NCI-H1417 (cell line): ENCODE measurements at regions not wholly inside any gene's neighbourhood (a gene's known extent, or its start where the extent isn't known, plus 50 kb on each side); places are given as distances from the start of the nearest gene placed in this dataset.
"Not testable (repeated sequence)": the region's sequence is repeated elsewhere in the genome, so short reads cannot be mapped to it uniquely, and the experiment has no call there.

Experiments used
- DNase-seq, 3 experiments: peaks; one replicate each; lab custom pipeline; 2025; lab: John Stamatoyannopoulos, UW

DNA sequence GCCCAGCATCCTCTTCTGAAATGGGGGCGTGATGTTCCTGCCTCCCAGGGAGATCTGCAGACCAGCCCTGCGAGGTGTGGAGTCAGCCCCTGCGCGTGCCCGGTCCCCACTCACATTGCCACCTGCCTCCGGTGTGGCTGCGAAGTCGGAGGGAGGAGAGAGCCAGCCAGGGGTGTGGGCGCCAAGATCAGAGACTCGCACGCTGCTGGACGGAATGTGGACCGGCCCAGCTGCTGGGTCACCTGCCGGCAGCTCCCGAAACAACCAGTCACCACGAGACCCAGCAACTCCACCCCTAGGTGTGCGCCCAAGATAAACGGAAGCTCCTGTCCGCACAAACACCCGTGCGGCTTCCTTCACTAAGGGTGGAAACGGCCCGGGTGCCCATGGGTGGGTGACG is 51.1 kb upstream of the EGFL7 start:
- no peak for DNase-seq

DNA sequence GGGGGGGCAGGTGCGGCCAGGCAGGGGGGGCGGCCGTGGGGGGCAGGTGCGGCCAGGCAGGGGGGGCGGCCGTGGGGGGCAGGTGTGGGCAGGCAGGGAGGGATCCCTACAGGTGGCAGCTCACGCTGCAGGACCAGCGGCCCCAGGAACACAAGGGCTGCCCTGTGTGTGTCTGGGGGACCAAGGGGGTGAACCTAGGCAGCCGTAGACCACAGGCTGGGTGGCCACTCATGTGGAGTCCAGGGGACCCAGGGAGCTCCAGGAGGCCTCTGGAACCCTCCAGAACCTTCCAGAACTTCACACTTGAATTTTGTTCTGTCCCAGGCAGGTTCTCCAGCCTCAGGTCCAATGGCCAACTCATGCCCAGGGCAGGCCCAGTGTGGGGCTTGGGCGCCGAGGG is 51.6 kb upstream of the EGFL7 start:
- DNase-seq, result no peak

DNA sequence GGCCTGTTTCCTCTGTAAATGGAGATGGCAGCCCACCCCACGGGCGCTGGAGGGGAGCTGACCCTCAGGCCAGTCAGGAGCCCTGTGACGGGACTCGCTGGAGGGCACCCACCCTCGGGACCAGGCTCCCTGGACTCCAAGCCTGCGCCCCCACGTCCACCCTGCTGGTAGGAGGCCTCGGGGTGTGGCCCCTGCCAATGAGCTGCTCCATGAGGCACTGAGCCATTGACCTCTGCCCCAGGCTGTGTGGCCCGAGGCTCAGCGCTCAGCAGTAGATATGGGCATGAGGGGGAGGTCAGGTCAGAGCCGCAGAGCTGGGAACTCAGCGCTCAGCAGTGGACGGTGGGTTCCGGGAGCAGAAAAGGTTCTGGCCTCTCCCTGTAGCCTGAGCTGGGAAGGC is 52.3 kb upstream of the EGFL7 start:
- no peak for DNase-seq

DNA sequence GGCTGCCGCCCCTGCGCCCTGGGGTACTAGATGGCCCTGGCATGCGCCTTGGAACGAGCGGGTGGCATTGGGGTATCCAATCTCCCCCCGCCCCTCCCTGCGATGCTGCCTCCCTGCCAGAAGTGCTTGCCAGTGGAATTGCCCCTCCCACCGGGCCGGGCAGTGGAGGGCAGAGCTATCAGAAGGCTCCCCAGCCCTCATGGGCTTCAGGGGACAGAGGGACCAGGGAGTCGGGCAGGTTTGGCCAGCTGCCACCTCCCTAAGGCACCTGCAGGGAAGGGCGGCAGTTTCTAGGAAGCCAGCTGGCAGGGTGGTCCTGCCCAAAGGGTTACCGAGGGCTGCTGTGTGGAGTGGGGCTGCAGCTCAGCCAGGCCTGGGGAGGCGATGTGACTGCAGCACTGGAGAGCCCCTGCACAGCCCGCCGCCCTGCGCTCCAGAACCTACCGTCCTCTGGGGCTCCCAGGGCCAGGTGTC is 52.8 kb upstream of the EGFL7 start:
- DNase-seq, result peak in 2 of 3 experiments; percentile 36 to 61

DNA sequence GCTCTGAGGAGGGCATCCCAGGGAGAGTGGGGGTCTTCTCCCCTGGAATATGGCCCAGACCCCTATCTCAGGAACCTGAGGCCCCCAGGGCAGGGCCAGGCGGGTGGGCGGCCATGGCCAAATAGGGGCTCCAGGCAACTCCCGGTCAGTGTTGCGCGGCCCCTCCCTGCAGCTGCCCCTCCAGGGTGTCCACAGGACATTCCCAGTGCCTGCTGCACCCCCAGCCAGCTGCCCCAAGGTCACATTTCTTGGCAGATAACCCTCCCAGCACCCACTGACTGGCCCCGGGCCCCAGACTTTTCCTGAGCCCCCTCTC is 53.6 kb upstream of the EGFL7 start:
- no peak for DNase-seq

DNA sequence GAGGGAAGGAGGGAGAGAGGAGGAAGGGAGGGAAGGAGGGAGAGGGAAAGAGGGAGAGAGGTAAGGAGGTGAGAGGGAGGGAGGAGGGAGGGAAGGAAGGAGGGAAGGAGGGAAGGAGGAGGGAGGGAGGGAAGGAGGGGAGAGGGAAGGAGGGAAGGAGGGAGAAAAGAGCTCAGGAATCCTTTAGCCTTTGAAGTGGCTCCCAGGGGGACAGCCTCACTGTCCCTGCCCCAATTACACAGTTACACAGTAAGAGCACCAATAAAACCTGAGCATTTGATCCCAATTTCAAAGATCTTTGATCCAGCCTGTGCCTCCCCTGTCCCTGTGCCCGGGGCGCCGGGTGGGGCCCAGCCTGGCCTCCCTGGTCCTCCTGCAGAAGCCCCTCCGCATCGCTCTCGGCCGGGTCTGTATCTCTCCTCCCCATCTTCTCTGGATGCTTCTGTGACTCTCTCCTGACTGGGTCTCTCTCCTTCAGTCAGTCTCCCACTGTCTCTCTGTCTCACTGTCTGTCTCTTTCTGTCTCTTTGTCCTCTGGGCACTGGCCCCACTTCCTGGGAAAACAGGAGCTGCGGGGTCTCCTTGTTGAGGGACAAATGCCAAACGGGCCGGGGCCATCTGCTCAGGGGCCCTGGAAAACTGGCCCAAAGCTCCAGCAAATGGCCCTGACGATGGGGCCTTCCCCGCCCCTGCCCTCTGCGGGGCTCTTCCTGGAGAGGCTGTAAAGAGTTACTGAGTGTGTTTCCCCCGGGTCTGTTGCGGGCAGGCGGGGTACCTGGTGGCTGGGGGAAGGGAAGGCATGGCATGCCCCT is 54.2 kb upstream of the EGFL7 start:
- no peak for DNase-seq

DNA sequence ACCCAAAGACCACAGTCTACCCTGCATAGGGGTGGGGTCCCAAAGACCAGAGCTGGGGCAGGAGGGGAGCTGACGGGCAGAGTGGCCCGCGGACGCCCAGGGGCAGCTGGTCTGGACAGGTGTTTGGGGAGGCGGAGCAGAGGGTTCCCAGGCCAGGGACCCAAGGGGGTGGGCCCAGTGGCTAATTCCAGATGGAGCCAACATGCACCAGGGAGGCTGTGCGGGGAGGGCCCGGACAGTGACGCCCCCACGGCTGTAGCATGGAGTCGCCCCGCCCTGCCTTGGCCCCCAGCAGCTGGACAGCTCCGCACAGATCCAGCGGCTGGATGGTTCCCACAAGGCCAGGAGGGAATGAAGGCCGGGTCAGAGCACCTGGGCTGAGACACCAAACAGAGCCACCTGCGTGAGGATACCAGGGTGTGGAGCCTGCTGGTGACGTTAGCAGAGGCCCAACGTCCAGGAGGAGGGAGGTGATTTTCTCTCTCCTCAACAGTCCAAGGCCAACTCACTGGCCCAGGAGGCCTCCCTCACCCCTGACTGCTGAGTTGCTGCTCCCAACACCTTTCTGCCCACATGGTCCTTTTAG is 55.3 kb upstream of the EGFL7 start:
- DNase-seq, result no peak

DNA sequence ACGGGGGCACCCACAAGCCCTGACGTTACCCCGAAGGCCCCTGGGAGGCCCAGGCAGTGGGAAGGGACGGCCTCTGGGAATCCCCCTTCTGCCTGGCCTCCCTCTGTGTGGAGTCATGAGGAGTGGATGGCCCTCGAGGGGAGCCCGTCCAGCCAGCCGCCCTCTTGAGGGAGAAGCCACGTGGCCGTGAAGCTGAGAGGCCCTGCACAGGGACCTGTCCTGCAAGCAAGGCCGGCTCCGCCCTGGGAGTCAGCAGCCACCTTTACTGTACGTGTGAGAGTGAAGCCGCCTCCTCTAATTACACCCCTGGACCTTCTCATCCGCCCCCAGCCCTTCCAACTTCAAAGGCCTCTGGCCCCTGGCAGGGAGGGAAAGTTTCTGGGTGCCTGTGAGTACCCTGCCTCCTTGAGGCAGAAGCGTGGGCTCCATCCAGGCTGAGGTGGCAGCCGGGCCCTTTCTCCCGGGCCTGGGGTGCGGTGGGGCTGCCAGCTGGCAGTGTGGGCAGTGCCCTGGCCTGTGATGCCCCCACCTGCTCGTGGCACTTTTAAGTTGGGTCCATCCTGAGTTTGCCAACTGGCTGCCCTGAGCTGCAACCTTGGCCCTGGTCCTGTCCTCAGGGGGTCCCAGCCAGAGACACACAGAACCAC is 55.9 kb upstream of the EGFL7 start:
- no peak for DNase-seq

DNA sequence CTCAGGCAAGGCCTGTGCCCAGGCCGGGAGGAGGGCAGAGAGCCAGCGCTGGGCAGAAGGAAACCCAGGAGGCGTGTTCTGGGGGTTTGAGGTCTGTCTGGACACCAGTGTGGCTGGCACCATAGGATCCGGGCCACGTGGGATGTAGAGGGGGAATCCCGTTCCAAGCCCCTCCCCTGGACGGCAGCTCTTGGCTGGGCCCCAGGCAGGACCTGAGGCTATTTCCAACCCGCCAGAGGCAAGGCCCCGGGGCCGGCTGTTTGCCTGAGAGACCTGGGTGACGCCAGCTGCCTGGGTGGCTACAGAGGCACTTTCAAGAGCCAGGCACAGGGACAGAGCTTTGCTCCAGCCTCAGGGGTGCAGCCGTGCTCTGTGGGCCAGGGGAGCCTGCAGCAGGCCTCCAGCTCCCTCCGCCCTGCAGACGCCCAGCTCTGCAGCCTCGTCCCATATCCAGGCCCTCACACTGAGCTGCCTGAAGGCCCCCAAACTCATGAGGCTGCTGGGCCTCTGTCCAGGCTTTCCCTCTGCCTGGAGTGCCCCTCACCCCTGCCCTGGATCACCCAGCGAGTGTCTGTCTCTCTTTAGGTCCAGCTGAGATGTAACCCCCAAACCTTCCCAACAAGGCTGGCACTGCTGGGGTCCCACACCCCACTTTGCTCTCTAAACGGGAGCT is 56.6 kb upstream of the EGFL7 start:
- DNase-seq, result no peak

DNA sequence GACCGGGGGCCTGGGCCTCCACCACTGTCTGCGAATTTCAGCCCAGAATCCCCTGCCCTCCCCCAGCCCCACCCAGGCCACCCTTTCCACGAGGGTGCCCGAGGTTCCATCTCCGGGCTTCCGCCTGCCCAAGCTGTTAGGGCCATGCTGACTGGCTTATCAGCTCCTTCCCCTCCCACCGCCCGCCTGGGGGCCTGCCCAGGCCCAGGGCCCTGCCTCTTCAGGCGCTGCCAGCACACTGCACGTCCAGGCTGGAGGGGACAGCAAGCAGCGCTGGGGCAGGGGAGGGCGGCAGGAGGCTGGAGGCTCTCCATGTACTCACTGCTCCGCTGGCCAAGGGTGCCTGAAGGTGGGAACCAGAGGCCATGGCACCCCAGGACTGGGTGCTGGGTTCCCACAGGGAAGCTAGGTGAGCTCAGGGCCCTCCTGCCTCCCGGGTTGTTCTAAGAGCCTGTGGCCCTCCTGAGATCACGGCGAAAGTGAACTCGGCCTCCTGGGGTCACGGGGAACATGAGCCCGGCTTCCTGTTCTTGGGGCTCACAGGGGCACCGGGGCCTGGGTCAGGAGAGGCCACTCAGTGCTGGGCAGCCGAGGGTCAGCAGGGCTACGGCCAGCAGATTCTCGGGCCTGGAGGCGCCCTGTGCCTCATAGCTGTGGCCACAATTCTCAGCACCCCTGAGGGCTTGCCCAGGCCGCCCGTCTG is 57.7 kb upstream of the EGFL7 start:
- no peak for DNase-seq

DNA sequence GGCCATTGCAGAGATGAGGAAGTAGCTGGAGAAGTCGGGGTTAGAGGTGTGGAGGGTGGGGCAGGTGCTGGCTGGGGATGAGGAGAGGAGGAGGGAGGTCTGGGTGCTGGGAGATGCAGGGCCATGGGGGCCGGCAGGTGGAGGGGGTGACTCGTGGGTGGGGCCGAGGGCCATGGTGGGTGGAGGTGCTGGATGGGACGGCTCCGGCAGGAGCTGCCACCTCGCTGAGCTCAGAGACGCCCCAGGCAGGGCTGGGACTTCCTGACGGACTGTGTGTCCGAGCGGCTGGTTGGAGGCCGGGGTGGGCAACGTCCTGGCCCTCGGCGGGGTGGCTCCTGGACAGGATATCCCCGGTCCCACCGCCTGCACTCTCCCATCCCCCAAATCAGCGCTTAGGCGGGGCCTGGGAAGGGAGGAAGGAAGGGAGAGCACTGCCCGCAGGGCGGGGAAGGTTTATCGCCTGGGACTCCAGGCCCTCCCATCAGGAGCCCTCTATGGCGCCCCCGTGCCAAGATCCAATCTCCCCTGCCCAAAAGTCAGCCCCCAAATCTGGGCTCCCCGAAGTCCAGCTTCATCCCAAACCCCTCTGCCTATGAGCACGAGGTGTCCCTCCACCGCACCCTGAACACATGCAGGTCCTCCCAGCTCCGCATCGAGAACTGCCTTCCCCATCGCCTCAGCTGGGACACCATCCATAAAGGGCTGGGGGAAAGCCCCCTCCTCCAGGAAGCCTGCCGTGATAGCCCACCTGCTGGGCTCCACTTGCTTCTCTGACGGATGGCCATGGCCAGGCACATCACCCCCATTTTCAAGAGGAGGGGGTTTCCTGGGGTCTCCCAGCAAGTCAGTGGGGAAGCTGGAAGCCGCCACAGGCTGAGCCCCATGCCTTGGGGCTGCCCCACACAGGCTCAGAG is 58.3 kb upstream of the NOTCH1 start:
- no peak for DNase-seq

DNA sequence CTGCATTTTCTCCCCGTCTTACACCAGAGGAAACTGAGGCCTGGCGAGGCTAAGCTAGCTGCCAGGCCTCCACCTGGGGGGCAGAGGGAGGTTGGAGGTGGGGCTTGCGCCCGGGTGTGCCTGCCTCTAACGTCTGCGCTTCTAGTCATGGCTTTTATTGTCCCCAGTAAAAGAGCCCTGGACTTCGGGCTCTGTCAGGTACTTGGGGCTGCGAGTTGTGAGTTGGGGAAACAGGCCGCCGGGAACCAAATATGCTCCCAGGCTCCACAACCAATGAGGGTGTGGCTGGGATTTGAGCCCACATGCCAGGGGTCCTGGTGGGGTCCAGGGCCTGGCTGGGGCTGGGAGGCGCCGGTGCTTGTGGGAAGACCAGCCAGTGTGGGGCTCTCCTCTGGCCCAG is 57.4 kb upstream of the NOTCH1 start:
- no peak for DNase-seq

DNA sequence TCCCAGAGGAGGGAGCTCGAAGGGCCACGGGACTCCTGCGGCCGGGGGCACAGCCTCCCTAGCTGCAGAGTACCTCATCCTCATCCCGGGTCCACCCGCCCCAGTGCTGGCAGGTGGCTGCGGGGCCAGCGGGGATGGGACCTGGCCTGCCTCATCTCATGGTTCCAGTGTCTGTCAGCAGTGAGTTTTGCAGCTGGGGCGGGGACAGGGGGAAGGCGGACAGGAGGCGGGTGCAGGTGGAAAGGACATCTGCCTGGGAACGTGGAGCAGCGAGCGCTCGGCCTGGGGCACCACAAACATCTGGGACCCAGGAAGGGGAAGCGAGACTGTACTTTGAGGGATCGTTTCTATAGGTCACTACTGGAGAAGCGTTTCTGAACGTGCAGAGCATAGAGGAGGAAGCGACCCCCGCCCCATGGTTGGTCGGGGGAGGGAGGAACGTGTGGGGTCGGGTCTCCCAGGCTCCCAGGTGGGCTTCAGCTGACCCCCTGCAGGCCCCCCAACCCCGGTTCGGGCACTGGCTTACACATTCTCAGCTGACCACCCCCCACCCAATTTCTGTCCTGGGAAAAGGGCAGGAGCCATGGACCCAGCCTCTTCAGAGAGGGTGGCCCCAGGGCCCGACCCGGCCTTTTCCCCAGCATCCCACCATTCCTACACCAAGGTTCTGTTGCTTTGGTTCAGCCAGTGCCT is 56.5 kb upstream of the NOTCH1 start:
- peak in 1 of 3 experiments; percentile 15 for DNase-seq

DNA sequence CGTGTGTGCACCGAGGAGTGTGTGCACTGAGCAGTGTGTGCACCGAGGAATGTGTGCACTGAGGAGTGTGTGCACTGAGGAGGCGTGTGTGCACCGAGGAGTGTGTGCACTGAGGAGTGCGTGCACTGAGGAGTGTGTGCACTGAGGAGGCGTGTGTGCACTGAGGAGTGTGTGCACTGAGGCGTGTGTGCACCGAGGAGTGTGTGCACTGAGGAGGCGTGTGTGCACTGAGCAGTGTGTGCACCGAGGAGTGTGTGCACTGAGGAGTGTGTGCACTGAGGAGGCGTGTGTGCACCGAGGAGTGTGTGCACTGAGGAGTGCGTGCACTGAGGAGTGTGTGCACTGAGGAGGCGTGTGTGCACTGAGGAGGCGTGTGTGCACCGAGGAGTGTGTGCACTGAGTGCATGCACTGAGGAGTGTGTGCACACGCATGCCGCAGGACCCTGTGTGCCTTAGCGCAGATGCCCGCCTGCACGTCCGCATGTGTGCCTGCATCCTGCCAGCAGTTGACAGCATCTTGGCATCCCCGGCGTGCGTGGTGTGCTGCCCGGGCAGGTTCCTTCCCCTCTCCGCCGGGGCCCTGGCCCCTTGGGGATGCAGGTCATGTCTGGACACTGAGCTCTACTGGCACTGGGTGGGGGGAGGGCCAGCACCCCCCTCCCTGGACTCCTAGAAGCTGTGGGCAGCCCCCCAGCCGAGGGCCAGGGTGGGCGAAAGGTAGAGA is 55.6 kb upstream of the NOTCH1 start:
- not testable (repeated sequence) for DNase-seq

DNA sequence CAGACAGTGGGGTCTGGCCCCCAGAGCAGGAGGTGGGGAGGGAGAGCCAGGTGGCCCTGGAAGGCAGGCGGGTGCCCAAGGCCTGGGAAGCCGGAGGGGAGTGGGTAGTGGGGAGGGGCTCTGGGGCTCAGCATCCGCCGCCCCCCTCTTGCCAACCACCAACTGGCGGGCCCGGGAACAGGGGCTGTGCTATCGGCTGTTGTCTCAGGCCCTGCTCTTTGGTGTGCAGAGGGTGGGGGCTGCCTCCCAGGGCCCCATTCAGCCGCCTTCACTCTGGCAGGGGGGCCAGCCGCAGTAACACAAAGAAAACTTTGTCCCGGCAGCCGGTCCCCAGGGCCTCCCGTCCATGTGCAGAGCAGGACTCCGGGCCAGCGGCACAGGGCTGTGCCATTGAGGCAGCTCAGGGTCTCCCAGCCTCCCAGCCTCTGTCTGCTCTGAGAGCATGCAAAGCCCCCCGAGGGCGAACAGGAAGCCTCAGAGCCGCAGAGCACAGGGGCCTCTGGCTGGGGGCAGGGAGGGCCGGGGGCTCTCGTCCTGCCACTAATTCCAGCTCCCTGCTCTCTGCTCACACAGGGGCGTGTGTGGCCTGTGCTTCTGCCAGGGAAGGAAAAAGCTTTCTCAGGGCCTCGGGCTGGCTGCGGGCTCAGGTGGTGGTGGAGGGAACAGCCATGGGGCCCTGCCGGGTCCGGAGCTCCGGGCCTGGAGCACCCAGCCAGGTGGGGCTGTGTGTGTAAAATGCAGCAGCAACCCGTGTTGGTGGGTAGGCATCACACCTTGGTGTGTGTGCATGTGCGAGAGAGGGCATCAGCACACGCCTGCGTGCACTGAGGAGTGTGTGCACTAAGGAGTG is 54.2 kb upstream of the NOTCH1 start:
- no peak for DNase-seq

DNA sequence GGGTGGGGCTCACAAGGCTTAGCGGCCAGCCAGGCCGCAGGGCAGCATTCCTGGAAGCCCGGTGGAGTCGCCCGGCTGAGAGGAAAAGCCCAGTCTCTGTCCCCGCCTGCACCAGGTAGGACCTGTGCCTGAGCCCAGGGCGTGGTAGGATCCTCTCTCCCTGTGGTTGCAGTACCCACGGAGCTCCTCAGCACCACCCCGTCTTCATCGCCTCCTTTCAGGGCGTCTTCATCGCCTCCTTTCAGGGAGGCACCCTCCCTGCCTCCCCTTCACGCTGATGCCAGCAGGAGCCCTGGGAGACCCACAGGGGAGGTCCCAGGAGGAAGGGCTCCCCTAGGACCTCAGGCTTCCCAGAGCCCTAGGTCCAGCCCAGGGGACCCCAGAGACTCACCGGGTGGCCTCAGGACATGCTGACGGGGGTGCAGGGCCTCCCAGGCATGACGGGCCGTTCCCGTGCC is 53.3 kb upstream of the NOTCH1 start:
- DNase-seq, result no peak

DNA sequence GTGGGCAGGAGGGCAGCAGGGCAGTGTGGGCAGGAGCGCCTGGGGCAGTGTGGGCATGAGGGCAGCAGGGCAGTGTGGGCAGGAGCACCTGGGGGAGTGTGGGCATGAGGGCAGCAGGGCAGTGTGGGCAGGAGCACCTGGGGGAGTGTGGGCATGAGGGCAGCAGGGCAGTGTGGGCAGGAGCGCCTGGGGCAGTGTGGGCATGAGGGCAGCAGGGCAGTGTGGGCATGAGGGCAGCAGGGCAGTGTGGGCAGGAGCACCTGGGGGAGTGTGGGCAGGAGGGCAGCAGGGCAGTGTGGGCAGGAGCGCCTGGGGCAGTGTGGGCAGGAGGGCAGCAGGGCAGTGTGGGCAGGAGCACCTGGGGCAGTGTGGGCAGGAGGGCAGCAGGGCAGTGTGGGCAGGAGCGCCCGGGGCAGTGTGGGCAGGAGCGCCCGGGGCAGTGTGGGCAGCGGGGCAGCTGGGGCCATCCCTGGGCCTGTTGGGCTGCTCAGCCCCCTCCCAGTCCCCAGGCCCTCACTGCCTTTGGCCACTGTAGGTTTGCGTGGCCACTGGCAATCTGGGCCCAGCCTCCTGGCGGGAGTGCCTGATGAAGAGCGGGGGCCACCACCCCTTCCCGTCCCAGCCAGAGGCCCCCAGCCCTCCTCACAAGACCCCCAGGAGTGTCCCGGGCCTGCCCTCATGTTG is 52.7 kb upstream of the NOTCH1 start:
- DNase-seq, result not testable (repeated sequence)

DNA sequence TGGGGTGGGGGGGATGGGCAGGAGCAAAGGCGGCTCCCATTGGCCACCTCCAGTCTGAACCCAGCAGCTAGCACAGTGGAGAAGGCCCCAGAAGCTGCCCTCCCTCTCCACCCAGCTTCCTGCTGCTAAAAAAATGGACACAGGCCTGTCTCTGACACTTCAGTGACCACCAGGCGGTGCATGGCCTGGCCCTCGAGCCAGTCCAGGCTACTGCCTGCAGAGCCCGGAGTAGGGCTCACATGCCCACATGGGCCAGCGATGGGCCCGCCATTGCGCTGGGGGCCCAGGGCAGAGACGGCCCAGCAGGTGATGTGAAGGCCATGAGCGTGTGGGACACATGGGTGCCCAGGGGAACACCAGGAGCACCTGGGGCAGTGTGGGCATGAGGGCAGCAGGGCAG is 52.1 kb upstream of the NOTCH1 start:
- DNase-seq, result no peak
